Mucosa of stomach (tissue), 1 donor: ENCODE measurements at regions not wholly inside any gene's neighbourhood (a gene's known extent, or its start where the extent isn't known, plus 50 kb on each side); places are given as distances from the start of the nearest gene placed in this dataset.
"Not testable (repeated sequence)": the region's sequence is repeated elsewhere in the genome, so short reads cannot be mapped to it uniquely, and the experiment has no call there.

ENCODE experiments used
- H3K27me3 ChIP-seq: one replicate; pipeline ENCODE4 v1.7.0; 2013; ENCODE audit warnings: mild to moderate bottlenecking, low read length; ENCODE audit not compliant: control insufficient read depth, insufficient read depth
- H3K36me3 ChIP-seq: one replicate; pipeline ENCODE4 v1.7.0; 2013; ENCODE audit warnings: low read length; ENCODE audit not compliant: control insufficient read depth, insufficient read depth
- H3K4me1 ChIP-seq: one replicate; pipeline ENCODE4 v1.7.0; 2013; ENCODE audit warnings: mild to moderate bottlenecking, low read length; ENCODE audit not compliant: control insufficient read depth, insufficient read depth
- H3K4me3 ChIP-seq: one replicate; pipeline ENCODE4 v1.7.0; 2013; ENCODE audit warnings: low read length
- H3K9ac ChIP-seq: one replicate; pipeline ENCODE4 v1.7.0; 2013; ENCODE audit warnings: mild to moderate bottlenecking, low read length, moderate library complexity
- H3K9me3 ChIP-seq: one replicate; pipeline ENCODE4 v1.7.0; 2013; ENCODE audit warnings: mild to moderate bottlenecking, low read length, moderate library complexity; ENCODE audit not compliant: control insufficient read depth
- donor health status: Pancreatic carcinoma.

GRCh38 chr6:27809067-27809938 is 102.9 kb downstream of the OR2B2 start:
- Histone ChIP-seq H3K36me3 (no peaks in the 10 kb centered on the region), H3K4me1 (peaks cover 9% of the 10 kb centered on the region), H3K4me3 (peak overlapping the region; percentile 64), H3K27me3 (no peaks in the 10 kb centered on the region), H3K9me3 (no peaks in the 10 kb centered on the region), H3K9ac (peak overlapping the region; percentile 73)

GRCh38 chr6:27808242-27809066 is 103.7 kb downstream of the OR2B2 start:
- H3K9me3 ChIP-seq, H3K4me1 ChIP-seq, H3K36me3 ChIP-seq, H3K27me3 ChIP-seq: not testable (repeated sequence)
- Histone ChIP-seq H3K9ac (peak overlapping the region; percentile 73), H3K4me3 (peak overlapping the region; percentile 3)

DNA sequence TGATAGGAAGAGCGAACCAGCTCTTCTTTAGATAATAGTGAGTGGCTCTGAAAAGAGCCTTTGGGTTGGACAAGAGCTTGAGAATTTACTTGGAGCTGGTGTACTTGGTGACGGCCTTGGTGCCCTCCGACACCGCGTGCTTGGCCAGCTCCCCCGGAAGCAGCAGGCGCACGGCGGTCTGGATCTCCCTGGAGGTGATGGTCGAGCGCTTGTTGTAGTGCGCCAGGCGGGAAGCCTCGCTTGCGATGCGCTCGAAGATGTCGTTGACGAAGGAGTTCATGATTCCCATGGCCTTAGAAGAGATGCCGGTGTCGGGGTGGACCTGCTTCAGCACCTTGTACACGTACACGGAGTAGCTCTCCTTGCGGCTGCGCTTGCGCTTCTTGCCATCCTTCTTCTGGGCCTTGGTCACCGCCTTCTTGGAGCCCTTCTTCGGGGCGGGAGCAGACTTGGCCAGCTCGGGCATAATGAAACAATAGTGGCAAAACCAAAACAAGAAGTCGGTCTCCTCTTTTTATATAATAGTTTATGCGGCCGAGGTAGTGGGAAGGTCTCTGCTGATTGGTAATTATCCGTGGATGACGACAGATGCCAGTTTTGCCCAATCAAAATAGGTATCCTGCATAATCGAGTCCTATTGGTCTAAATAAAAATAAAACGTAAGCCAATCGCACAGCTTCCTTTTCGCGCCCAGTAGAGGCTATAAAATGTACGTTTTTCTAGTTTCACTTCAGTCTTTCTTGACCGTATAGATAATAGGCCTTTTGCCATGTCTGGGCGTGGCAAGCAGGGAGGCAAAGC is 104.6 kb downstream of the OR2B2 start:
- H3K36me3 ChIP-seq, H3K27me3 ChIP-seq, H3K4me1 ChIP-seq, H3K9me3 ChIP-seq: not testable (repeated sequence)
- peak overlapping the region; percentile 73 for H3K9ac ChIP-seq
- H3K4me3 ChIP-seq: peak overlapping the region; percentile 45

- no peaks in the 10 kb centered on the region for H3K36me3 ChIP-seq
- H3K4me1 ChIP-seq: peaks cover 9% of the 10 kb centered on the region
- no peaks in the 10 kb centered on the region for H3K27me3 ChIP-seq
- no peaks in the 10 kb centered on the region for H3K9me3 ChIP-seq
- peak overlapping the region; percentile 73 for H3K9ac ChIP-seq
- H3K4me3 ChIP-seq: peak overlapping the region; percentile 45
Observed at GRCh38 chr6:27806981-27807440, 105.2 kb downstream of the OR2B2 start.

DNA sequence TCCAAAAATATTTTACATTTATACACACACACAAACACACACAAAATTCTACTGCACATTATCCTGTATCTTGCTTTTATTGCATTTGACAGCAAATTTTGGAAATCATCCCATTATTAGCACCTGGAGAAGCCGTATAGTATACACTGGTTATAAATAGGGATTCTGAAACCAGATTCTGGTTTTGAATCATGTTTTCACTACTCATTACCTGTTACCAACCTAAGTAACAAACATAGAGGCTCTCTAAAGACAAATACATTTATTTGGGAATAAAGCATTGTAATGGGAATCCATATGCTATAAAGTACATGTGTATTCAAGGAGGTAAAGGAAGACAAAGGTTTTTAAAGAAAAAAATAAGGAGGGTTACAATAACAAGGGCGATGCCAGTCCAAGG is 106.8 kb downstream of the OR2B2 start:
- no peaks in the 10 kb centered on the region for H3K27me3 ChIP-seq

GRCh38 chr6:27804851-27805250 is 107.3 kb downstream of the OR2B2 start:
- H3K4me1 ChIP-seq: peaks cover 9% of the 10 kb centered on the region
- no peak overlapping the region for H3K9ac ChIP-seq
- H3K9me3 ChIP-seq: no peaks in the 10 kb centered on the region
- H3K27me3 ChIP-seq: no peaks in the 10 kb centered on the region
- H3K4me3 ChIP-seq: no peak overlapping the region
- H3K36me3 ChIP-seq: no peaks in the 10 kb centered on the region

More for the DNA sequence above, 106.8 kb downstream of the OR2B2 start:
- H3K4me1 ChIP-seq: peaks cover 9% of the 10 kb centered on the region
- no peaks in the 10 kb centered on the region for H3K36me3 ChIP-seq
- no peak overlapping the region for H3K9ac ChIP-seq
- no peaks in the 10 kb centered on the region for H3K9me3 ChIP-seq
- no peak overlapping the region for H3K4me3 ChIP-seq

DNA sequence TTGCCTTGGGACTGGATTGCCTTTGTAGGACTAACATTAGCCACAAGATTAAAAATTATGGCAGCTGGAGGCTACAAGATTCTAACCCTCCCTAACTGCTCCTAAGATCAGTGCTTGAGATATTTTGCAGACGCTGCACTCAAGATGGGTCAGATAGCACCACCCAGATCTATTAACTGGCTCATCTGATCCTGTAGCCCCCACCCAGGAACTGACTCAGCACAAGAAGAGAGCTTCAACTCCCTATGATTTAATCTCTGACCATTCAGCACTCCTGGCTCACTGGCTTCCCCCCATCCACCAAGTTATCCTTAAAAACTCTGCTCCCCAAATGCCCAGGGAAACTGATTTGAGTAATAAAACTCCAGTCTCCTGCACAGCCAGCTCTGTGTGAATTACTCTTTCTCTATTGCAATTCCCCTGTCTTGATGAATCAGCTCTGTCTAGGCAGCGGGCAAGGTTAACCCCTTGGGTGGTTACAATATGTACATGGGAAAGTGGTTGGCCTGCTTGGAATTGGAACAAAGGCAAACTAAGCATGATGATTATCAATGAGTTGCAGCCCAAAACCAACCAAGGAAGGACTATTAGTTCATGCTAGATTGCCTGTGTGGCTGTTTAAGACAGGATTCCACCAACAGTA is 111.3 kb downstream of the OR2B2 start:
- Histone ChIP-seq H3K9me3 (no peaks in the 10 kb centered on the region), H3K27me3 (no peaks in the 10 kb centered on the region), H3K9ac (no peak overlapping the region), H3K4me3 (no peak overlapping the region), H3K36me3 (no peaks in the 10 kb centered on the region), H3K4me1 (no peaks in the 10 kb centered on the region)

DNA sequence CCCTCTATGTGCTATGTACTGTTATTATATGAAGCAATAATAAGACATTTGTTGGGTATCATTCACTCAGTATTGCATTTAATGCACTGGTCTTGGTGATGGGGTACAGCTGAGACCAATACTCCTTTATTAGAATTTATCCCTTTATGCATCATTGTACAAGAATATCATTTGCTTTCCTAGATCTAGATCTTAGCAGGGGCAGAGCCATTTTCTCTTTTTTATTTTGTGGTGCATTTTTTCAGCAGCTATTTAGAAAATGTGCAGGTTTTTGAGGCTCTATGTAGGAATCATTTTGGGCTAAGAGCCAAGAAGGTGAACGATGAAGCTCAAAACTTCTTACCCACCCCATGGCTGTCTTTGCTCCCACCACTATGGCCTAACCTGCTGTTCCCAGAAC is 114.2 kb downstream of the OR2B2 start:
- H3K4me3 ChIP-seq: no peak overlapping the region
- H3K27me3 ChIP-seq: no peaks in the 10 kb centered on the region
- H3K36me3 ChIP-seq: no peaks in the 10 kb centered on the region
- no peaks in the 10 kb centered on the region for H3K4me1 ChIP-seq
- no peaks in the 10 kb centered on the region for H3K9me3 ChIP-seq
- no peak overlapping the region for H3K9ac ChIP-seq

DNA sequence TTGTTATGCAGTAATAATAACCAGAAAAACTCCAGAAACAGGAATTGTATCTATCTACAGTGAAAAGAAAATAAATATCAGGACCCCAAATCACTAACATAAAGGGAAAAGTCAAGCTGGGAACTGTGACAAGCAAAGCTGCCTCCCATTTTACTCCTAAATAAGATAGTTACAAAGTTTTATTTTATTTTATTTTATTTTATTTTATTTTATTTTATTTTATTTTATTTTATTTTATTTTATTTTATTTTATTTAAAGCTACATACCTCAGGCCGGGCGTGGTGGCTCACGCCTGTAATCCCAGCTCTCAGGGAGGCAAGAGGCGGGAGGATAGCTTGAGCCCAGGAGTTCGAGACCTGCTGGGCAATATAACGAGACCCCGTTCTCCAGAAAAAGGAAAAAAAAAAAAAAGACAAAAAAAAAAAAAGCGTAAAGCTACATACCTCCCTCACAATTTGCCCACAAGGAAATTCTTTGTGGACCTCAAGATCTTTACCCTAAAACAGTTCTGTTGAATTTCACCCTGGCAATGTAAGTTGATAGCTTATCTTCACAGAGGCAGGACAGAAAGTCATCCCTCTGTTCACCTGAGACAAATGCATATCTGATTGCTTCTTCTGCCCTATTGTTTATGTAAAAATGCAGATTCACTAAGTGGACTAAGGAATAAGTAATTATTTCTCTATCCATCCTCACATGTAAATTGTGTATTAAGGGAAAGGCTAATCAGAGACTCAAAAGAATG is 115.3 kb downstream of the OR2B2 start:
- not testable (repeated sequence) for H3K4me3 ChIP-seq, H3K27me3 ChIP-seq, H3K9ac ChIP-seq, H3K36me3 ChIP-seq, H3K4me1 ChIP-seq, H3K9me3 ChIP-seq

DNA sequence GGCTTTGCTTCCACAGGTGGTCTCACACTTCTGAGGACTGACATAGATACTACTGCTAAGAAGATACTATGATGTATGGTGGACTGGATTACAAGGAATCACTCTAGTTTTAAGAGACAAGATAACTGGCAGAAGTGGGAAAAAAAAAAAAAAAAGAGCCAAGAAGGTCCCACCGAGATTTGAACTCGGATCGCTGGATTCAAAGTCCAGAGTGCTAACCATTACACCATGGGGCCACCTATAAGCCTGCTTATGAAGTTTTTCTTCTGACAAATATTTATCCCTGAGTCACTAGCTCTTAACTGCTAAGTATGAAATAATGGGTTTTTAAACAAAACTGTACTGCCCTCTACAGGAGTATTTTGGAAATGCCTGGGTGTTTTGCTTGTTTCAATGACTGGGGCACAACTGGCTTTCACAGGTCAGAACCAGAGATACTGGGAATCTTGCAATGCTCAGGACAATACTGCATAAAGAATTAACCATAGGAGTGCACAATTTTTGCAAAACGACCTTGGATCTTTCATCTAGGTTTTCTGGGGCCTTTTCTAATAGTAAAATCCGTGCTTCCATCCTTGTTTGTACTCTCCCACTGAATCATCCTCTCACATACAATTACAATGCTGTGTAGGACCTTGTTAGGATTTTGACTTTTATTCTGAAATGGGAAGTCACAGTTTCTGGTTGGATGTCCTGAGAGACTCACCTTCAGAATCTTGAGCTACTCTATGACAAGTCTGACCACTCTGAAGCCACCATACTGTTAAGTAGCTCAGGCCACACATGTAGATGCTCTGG is 116.3 kb downstream of the OR2B2 start:
- H3K27me3 ChIP-seq: no peaks in the 10 kb centered on the region
- no peaks in the 10 kb centered on the region for H3K4me1 ChIP-seq
- H3K9me3 ChIP-seq: no peaks in the 10 kb centered on the region
- H3K36me3 ChIP-seq: no peaks in the 10 kb centered on the region
- H3K9ac ChIP-seq: no peak overlapping the region
- H3K4me3 ChIP-seq: no peak overlapping the region
